ENCODE measurements at regions not wholly inside any gene's neighbourhood (a gene's known extent, or its start where the extent isn't known, plus 50 kb on each side); places are given as distances from the start of the nearest gene placed in this dataset.
"Not testable (repeated sequence)": the region's sequence is repeated elsewhere in the genome, so short reads cannot be mapped to it uniquely, and the experiment has no call there.

- DNase-seq = no peak
Measured at GRCh38 chr5:97545886-97546535, 363.0 kb upstream of the RIOK2 start.

DNA sequence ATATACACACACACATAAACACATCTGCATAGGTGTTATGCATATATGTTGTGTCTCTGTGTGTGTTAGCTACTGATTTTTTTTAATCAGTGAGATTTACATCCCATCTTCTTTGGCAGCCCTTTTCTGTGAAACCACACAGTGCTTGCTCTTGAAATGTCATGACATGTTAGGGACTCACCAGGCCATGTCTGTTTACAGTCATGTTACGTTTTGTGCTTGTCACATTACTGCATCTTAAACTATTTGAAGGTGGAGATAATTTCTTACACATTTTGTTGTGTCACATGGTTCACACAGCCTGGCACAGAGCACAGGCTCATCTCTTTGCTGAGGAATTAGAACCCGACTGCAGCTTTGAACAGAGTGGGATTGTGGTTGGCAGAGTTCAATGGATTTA, 364.4 kb upstream of the RIOK2 start:
- no peak for DNase-seq

GRCh38 chr5:97547999-97548738, 365.1 kb upstream of the RIOK2 start:
- DNase-seq = no peak

DNA sequence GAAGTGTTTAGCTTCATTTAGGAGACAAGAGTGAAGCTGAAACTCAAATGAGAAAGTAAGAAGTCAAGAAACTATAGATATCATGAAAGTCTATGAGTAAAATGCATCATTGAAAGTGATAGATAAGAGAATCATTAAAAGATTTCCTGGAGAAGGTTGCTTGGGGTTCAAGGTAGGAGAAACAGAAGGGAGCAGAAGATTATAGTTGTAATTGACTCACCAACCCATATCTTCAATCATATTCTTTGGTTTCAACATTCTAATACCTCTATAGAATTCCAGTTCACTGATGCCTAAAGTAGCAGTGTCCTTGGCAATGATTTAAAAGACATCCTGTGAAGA, 365.7 kb upstream of the RIOK2 start:
- DNase-seq = no peak

DNA sequence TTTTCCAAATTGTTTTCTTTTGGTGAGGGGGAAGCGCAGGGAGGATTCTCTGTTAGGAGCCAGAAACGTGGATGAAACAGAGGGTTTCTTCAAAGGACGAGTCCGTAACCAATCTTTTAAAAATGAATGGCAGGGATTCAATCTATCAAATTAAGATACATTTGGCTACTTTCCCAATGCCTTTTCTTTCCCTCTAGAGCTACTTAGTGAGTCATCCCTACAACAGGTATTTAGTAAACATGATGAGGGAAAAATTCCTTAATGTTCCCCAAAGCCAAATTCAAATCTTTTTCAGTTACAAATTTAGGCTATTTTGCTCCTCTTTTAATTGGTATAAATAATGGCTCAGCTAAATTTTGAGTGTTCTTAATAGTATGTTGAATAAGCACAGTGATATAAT, 366.4 kb upstream of the RIOK2 start:
- no peak for DNase-seq

DNA sequence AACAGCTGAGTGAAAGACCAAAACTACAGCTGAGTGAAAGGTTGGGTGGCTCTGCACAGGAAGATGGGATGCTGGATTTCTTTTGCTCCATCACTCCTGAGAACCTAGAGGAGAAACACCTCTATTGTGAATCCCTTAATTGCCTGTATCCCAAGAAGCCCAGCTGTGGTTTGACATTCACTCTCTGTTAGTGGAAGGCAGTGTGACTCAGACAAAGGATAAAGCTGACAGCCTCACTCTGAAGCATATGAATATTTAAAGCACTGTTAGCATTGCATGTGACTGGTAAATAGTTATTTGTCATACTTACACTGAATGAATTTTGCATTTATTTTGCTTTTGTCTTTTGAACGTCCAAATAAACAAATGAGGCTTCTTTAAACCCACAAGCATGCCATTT, 367.1 kb upstream of the RIOK2 start:
- DNase-seq = peak in 1 of 2 donors; percentile 5

DNA sequence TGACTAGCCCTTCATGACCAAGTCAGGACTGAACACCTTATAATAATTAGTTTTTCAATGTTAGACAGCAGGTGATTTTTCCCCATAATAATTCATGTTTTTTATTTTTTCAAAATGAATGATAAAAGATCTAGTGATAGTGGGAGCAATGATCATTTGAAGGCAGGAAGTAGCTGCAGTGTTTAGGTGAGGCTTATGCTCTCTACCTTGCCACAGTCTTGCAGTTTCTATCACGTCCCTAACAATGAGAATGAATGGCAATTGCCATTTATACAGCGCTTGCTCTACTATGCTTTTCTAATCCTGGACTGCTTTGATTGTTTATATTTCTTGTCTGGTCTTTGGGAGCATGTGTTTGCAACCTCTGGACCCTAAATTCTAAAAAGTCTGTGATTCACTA, 367.8 kb upstream of the RIOK2 start:
- no peak for DNase-seq

DNA sequence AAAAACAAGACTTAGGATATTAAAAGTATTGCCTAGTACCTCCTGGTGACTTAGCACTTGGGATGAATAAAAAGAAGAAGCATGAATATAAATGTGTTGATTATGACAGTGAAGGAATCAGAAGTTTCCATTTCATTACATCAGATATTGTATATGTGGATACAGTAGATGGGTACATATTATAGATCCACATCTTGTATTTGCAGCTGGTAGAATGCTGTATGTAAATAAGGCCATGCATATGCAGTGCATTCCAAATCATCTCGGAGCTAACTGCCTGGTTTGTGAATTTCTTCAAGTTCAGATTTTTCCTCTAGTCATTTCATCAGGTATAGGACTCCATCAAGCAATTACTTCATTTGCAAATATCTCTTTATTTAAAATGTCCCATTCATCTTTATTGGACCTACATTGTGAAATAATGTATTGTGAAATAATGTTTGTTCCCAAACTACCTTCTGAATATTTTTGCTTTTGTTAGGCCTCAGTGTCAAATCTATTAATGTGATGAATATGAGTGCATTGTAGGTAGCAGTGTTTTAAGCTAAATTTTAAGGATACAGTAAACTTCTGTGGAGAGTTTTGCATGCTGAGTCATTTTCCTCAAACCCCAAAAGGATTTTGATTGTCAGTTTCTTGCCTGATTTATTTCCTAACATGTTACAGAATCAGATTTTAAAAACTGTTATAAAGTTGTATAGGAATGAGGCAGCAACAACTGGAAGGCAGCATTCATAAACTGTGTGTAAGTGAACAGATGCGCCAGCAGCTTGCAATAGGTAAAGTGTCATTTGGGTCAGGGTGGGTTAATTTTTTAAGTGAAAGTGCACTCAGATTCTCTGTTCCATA, 370.8 kb upstream of the RIOK2 start:
- no peak for DNase-seq

- peak; percentile 2 to 15 for DNase-seq
Measured at GRCh38 chr5:97554977-97555643, 372.1 kb upstream of the RIOK2 start.

DNA sequence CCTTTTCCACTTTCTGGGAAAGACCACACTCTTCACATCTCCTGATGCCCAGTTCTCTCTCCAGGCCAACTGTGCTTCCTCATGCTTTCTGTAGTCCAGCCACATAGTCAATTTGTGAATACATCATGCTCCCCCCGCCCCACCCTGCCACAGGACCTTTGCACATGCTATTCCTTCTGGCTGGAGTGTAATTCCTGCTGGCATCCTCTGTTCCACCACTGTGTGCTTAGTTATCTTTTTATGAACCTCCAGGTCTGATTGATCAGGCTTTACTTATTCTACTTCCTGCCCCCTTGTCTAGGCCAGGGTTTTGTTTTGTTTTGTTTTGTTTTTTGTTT, 372.6 kb upstream of the RIOK2 start:
- DNase-seq = no peak

DNA sequence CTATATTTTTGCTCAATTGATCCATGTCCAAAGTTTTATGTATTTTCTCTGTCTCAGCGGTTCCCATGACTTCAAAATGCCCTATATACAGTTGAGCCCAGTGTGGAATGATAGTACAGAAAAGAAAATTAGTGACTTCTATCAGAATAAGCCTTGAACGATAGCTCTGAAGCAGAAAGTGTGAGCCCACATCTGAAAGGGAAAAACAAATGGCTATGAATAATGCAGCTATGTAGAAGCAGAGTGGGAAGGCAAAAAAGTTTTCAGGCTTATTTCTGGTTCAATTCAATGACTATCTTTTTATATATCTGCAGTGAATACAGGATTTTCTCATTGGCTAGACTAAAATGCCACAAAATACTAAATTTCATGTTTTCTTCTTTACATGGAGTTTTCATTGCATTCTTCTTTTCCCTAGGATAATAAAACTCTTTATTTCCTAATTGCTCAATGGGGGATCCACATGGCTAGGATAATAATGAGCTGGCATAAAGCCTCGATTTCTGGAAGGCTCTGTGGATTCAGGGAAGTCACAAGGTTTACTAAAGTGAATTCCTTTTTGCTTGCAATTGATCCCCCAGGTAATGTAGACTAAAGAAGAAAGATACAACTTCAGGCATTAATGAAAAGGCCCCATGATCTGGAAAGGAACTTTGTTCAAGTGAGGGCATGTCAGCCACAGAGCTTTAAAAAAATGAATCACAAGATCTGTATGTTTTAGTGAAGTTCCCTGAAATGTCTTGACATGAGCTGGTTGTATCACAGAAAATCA, 377.0 kb upstream of the RIOK2 start:
- DNase-seq = peak in 1 of 2 donors; percentile 0

- DNase-seq = no peak
Measured at GRCh38 chr5:97560599-97560993, 377.5 kb upstream of the RIOK2 start.

- no peak for DNase-seq
Measured at GRCh38 chr5:97563050-97563657, 380.1 kb upstream of the RIOK2 start.

DNA sequence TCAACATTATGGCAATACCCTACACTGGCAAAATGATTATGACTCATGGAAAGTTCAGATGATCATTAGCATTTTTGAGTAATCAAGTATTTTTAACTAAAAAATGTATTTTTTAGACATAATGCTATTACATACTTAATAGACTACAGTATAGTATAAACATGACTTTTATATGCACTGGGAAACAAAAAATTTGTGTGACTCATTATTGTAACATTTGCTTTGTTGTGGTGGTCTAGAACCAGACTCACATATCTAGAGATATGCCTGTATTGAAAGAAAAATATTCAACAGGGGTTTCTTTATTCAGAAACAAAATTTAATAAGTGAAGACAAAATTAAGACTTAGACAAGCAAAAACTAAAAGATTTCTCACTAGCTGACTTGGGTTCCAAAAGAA, 385.3 kb upstream of the RIOK2 start:
- no peak for DNase-seq

DNA sequence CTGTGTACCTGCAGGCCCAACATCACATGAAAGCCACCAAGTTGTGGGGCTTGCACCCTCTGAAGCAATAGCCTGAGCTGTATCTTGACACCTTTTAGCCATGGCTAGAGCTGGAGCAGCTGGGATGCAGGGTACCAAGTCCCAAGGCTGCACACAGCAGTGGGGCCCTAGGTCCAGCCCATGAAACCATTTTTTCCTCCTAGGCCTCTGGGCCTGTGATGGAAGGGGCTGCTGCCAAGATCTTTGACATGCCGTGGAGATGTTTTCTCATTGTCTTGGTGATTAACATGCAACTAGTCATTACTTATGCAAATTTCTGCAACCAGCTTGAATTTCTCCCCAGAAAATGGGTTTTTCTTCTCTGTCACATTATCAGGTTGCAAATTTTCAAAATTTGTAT, 387.2 kb upstream of the RIOK2 start:
- no peak for DNase-seq

DNA sequence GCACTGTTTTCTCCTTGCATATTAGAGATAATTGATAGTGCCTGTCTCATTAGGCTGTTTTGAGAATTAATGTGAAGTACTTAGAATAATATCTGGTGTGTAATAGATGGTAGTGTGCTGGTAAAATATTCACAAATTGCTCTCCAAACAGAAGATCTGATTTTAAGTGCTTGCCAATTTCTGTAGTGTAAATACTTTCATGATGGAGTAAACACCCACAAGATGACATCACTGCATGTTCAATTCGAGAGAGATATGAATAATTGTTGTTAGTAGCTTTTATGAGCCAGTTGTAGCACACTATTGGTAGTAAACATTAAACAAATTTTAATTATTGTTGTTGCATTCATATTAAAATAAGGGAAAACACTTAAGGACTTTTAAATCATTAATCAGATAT, 392.3 kb upstream of the RIOK2 start:
- no peak for DNase-seq

- DNase-seq = no peak
Measured at GRCh38 chr5:97576956-97577355, 393.9 kb upstream of the RIOK2 start.

- DNase-seq = not testable (repeated sequence)
Measured at GRCh38 chr5:97579977-97580376, 396.9 kb upstream of the RIOK2 start.

- DNase-seq = no peak
Measured at GRCh38 chr5:97580746-97581145, 397.7 kb upstream of the RIOK2 start.

- DNase-seq = no peak
Measured at GRCh38 chr5:97591781-97592180, 408.7 kb upstream of the RIOK2 start.

DNA sequence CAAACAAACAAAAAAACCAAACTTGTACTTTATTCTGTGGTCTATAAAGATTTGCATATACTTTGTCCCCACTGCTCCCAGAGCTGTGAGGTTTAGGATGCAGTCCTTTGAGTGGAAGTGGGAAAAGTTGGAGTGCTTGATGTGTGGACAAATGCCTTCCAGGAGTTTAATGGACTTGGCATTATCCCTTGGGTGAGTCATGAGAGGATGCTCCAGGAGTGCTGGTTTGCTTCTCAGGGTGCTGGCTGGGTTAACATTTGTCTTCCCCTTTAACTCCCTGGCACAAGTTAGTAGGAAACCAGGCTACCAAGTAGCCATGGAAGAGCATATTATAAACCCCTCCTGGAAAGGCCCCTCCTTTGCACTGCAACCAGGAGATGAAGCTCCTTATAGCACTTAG, 417.4 kb upstream of the RIOK2 start:
- no peak for DNase-seq

DNA sequence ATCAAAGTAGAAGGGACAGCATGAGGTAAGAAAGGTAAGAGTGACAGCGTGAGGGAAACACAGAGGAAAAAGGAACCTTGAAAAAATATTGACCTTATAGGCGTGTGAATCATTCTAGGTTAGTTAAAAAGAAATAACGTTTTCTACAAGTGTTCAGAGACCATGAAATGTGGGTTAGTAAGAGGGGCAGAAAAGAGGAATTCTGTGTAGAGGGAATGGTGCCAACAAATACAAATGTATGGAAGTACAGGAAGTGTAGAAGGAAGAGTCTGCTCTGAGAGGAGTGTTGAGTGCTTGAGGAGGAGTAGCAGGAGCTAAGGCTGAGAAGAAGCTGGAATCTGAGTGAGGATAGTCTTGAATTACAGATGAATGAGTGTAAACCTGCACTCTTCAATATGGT, 418.6 kb upstream of the RIOK2 start:
- no peak for DNase-seq

All from hippocampal formation (tissue), 2 donors.